Fibroblast of lung (primary cell): ENCODE measurements at regions not wholly inside any gene's neighbourhood (a gene's known extent, or its start where the extent isn't known, plus 50 kb on each side); places are given as distances from the start of the nearest gene placed in this dataset.

Experiments
- DNase-seq, 2 donors: peaks; one replicate each; pipeline versions ENCODE4 v3.0.0 to v3.0.0-alpha.2; 2010; ENCODE audit warnings: low read depth in 2 of 2
- H2AFZ ChIP-seq: 2 replicates; pipeline ENCODE4 v1.5.1; 2012; ENCODE audit warnings: low read length, control low read depth, inconsistent platforms
- H3K27ac ChIP-seq: 2 replicates; pipeline ENCODE4 v1.5.1; 2011; ENCODE audit warnings: low read length, control low read depth; ENCODE audit not compliant: insufficient read depth
- H3K27me3 ChIP-seq: 2 replicates; pipeline ENCODE4 v1.5.1; 2011; ENCODE audit warnings: mild to moderate bottlenecking, low read length; ENCODE audit not compliant: control insufficient read depth, insufficient read depth
- H3K36me3 ChIP-seq: 2 replicates; pipeline ENCODE4 v1.5.1; 2011; ENCODE audit warnings: low read length; ENCODE audit not compliant: control insufficient read depth, insufficient read depth
- H3K4me1 ChIP-seq: 2 replicates; pipeline ENCODE4 v1.5.1; 2011; ENCODE audit warnings: low read length; ENCODE audit not compliant: control insufficient read depth, insufficient read depth; ENCODE audit errors: extremely low read depth
- H3K4me2 ChIP-seq: 2 replicates; pipeline ENCODE4 v1.5.1; 2011; ENCODE audit warnings: low read length, control low read depth; ENCODE audit not compliant: insufficient read depth; ENCODE audit errors: extremely low read depth
- H3K4me3 ChIP-seq, 4 experiments: fragments of 200-600 bp in 1 of 4; sonication (generic) in 1 of 4; replicated peaks in 1 of 4; 2 replicates each; pipeline ENCODE4 v1.5.1; 2011 to 2016; ENCODE audit warnings: low read length in 4 of 4, low read depth in 3 of 4, mild to moderate bottlenecking in 3 of 4, control low read depth in 2 of 4, inconsistent platforms in 1 of 4, mixed read lengths in 1 of 4; ENCODE audit not compliant: insufficient read depth in 1 of 4; ENCODE audit errors: control extremely low read depth in 1 of 4
- H3K79me2 ChIP-seq: 2 replicates; pipeline ENCODE4 v1.5.1; 2012; ENCODE audit warnings: mild to moderate bottlenecking, low read length, inconsistent platforms; ENCODE audit not compliant: control insufficient read depth, insufficient read depth
- H3K9ac ChIP-seq: 2 replicates; pipeline ENCODE4 v1.5.1; 2011; ENCODE audit warnings: mild to moderate bottlenecking, low read length, control low read depth; ENCODE audit not compliant: insufficient read depth
- H3K9me3 ChIP-seq: 2 replicates; pipeline ENCODE4 v1.5.1; 2012; ENCODE audit warnings: low read depth, low read length; ENCODE audit not compliant: control insufficient read depth, insufficient read depth
- H4K20me1 ChIP-seq: 2 replicates; pipeline ENCODE4 v1.5.1; 2011; ENCODE audit warnings: low read length; ENCODE audit not compliant: control insufficient read depth, insufficient read depth; ENCODE audit errors: extremely low read depth
- CTCF ChIP-seq, 2 donors: IDR thresholded peaks in 1 of 2; conservative IDR thresholded peaks in 1 of 2; 1 replicate in 1 of 2; 2 replicates in 1 of 2; pipeline ENCODE4 v1.5.1; 2011 to 2012; ENCODE audit warnings: low read length in 2 of 2, control low read depth in 1 of 2, inconsistent platforms in 1 of 2, low read depth in 1 of 2, mild to moderate bottlenecking in 1 of 2
- EZH2 ChIP-seq: IDR thresholded peaks from 2 replicates; pipeline ENCODE4 v1.5.1; 2012; ENCODE audit warnings: low read length, control low read depth, mild to moderate bottlenecking; ENCODE audit errors: missing control alignments

GRCh38 chr2:215615803-215616174 lies 179.9 kb upstream of the FN1 start:
- Histone ChIP-seq H3K27ac (no peak overlapping the region), H3K36me3 (no peaks in the 10 kb centered on the region), H3K4me3 (no peak overlapping the region), H3K4me2 (no peak overlapping the region), H3K4me1 (peaks cover 2% of the 10 kb centered on the region), H3K27me3 (no peaks in the 10 kb centered on the region), H2AFZ (peak overlapping the region; percentile 22), H3K9me3 (no peaks in the 10 kb centered on the region), H4K20me1 (no peaks in the 10 kb centered on the region), H3K79me2 (no peaks in the 10 kb centered on the region), H3K9ac (no peak overlapping the region)
- DNase-seq = no peak
- TF ChIP-seq EZH2 (no peak), CTCF (conservative IDR thresholded peaks at IDR 0.05 in 1 of 2, IDR thresholded peaks at IDR 0.05 in 1 of 2; ENCODE audit: low read depth in 1 of 2, low read length in 2 of 2) (no peak)

- no peak overlapping the region for H3K4me3 ChIP-seq
- no peaks in the 10 kb centered on the region for H3K27me3 ChIP-seq
- TF ChIP-seq EZH2 (no peak), CTCF (conservative IDR thresholded peaks at IDR 0.05 in 1 of 2, IDR thresholded peaks at IDR 0.05 in 1 of 2; ENCODE audit: low read depth in 1 of 2, low read length in 2 of 2) (no peak)
- no peak overlapping the region for H3K9ac ChIP-seq
- H3K4me2 ChIP-seq = no peak overlapping the region
- no peaks in the 10 kb centered on the region for H3K9me3 ChIP-seq
- DNase-seq = no peak
- no peak overlapping the region for H3K27ac ChIP-seq
- no peaks in the 10 kb centered on the region for H4K20me1 ChIP-seq
- H3K36me3 ChIP-seq = no peaks in the 10 kb centered on the region
- H3K4me1 ChIP-seq = peaks cover 2% of the 10 kb centered on the region
- H2AFZ ChIP-seq = no peak overlapping the region
- H3K79me2 ChIP-seq = no peaks in the 10 kb centered on the region
These were observed 179.4 kb upstream of the FN1 start for GRCh38 chr2:215615067-215615802.

- Histone ChIP-seq H2AFZ (no peak overlapping the region), H3K9me3 (no peaks in the 10 kb centered on the region), H3K9ac (no peak overlapping the region), H3K4me2 (no peak overlapping the region), H3K36me3 (no peaks in the 10 kb centered on the region), H3K4me1 (peaks cover 2% of the 10 kb centered on the region), H4K20me1 (no peaks in the 10 kb centered on the region), H3K27ac (no peak overlapping the region), H3K27me3 (no peaks in the 10 kb centered on the region), H3K79me2 (no peaks in the 10 kb centered on the region), H3K4me3 (no peak overlapping the region)
- TF ChIP-seq CTCF (conservative IDR thresholded peaks at IDR 0.05 in 1 of 2, IDR thresholded peaks at IDR 0.05 in 1 of 2; ENCODE audit: low read depth in 1 of 2, low read length in 2 of 2) (no peak), EZH2 (no peak)
- DNase-seq = no peak
These were observed 178.4 kb upstream of the FN1 start for GRCh38 chr2:215614296-215614695.
